ENCODE measurements at regions not wholly inside any gene's neighbourhood (a gene's known extent, or its start where the extent isn't known, plus 50 kb on each side); places are given as distances from the start of the nearest gene placed in this dataset.
"Not testable (repeated sequence)": the region's sequence is repeated elsewhere in the genome, so short reads cannot be mapped to it uniquely, and the experiment has no call there.

GRCh38 chr5:145585443-145586148, 249.5 kb downstream of the PRELID2 start:
- intact Hi-C loops (cut with micrococcal nuclease): no loop called here

DNA sequence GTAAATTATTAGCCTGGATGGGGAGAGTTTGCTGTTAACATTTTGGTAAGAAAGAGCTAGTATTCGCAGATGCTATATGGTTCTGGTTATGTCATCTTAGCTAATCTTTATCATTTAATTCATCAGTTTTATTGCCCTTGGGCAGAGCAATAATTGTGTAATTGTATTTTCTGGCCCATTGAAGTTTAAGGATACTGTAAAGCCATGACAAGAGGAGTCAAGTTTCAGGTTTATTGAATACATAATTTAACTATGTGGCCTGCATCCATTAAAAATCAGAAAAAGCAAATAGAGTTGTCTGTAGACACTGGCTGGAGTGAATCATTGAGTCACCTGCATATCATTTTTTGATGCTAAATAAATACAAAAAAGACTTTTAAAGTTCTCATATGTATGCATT, 255.8 kb downstream of the PRELID2 start:
- intact Hi-C loops (cut with micrococcal nuclease): no loop called here

DNA sequence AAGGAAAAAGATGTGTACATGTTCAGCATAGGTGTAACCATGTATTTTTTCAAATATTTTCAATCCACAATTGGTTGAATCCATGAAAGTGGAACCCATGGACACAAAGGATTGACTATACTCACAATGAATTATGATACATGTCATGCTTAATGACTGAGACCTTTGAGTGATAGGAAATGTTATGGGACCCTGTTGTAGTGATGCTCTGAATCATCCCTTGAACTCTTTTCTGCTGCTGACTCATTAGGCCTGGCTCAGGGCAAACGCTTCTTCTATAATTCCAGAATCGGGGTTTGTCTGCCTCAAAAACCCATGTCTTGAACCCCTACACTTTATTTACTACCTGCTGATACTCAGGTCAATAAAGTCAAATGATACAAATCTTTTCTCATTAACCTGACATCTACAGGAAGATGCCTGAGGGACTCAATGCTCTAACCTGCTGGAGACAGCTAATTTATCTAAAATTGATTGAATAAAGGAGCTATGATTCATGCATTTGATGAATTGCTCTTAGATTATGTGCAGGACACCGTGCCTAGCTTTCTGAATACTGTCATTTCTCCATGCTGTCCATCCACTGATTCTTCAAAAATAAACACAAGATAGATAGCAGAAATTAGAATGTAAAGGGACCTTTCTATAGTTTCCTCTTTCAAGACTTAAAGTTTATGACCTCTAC, 260.1 kb downstream of the PRELID2 start:
- intact Hi-C loops (cut with micrococcal nuclease): no loop called here

DNA sequence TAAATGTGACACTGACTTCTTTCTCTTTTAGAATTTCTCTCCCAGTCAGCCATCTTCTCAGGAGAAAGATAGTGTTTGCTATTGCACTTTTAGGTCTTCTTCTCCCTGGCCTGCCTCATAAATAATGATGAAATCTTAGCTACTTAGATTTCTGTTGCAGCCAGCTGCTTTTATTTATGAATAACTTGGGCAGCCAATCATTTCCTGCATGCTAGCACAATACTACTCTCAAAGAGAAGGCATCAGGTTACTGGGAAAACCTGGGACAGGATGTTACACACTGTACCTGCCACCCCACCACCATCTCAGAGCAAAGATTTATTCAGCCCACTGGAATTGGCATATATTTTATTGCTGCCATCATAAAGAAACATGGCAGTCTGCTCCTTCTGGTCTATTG, 266.6 kb downstream of the PRELID2 start:
- intact Hi-C loops (cut with micrococcal nuclease): no loop called here

- intact Hi-C loops (cut with micrococcal nuclease): no loop called here
Measured at GRCh38 chr5:145562931-145563330, 272.2 kb downstream of the PRELID2 start.

DNA sequence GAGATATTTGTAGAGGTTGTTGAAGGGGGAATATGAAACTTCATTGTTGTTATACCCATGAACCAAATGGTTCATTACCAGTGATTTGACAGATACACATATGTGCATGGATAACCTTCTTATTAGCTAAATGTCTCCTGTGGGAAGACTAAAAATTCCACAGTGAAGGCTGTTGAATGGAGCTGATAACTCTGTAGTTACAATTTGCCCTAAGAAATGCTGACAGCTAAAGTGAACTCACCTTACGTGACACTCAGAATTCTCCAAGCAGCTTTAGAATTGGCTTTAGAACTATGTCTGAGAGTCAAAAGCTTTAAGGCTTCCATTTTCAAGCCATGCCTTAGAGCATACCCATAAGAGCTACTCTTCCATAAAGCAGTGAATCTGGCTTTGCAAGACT, 276.9 kb downstream of the PRELID2 start:
- intact Hi-C loops (cut with micrococcal nuclease): no loop called here

GRCh38 chr5:145557345-145557744, 277.8 kb downstream of the PRELID2 start:
- intact Hi-C loops (cut with micrococcal nuclease): no loop called here

DNA sequence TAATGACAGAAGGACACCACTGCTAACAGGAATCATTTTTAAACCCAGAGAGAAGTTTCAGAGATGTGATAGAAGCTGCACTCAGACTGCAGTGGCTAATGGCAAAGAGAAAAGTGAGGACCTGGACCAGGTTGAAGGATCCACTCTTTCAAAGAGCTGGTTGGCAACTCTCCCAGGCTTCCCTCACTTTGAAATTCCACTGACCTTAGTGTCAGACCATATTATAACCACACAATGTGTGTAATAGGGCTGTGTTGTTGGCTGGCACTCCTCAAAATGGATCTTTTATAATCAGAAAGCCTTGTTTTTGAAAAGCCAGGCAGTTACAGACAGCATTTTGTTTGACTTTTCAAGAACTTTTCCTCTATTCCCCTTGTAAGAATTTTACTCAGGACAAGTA, 280.7 kb downstream of the PRELID2 start:
- intact Hi-C loops (cut with micrococcal nuclease): no loop called here

- intact Hi-C loops (cut with micrococcal nuclease): no loop called here
Measured at GRCh38 chr5:145553177-145553576, 282.0 kb downstream of the PRELID2 start.

GRCh38 chr5:145551714-145552113, 283.4 kb downstream of the PRELID2 start:
- intact Hi-C loops (cut with micrococcal nuclease): no loop called here

DNA sequence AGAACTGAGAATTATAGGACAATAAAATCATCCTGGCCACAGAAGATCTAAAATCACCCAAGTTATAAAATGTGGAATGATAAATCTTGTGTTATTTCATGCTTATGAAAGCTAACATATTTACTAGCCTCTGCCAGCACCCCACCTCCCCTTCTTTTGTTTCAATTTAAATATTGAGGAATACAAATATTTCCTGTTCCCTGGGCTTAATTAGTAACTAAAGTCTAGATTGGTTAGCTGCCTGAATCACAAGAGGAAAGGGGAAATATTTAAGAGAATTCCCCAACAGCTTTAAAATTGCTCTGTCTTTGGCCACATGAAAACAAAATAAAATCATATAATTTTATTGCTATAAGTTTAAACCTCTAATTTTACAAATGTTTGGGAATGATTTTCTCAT, 287.0 kb downstream of the PRELID2 start:
- intact Hi-C loops (cut with micrococcal nuclease): no loop called here

GRCh38 chr5:145544401-145544800, 290.7 kb downstream of the PRELID2 start:
- intact Hi-C loops (cut with micrococcal nuclease): no loop called here

- intact Hi-C loops (cut with micrococcal nuclease): no loop called here
Measured at GRCh38 chr5:145543968-145544367, 291.2 kb downstream of the PRELID2 start.

- intact Hi-C loops (cut with micrococcal nuclease): no loop called here
Measured at GRCh38 chr5:145540375-145540774, 294.8 kb downstream of the PRELID2 start.

DNA sequence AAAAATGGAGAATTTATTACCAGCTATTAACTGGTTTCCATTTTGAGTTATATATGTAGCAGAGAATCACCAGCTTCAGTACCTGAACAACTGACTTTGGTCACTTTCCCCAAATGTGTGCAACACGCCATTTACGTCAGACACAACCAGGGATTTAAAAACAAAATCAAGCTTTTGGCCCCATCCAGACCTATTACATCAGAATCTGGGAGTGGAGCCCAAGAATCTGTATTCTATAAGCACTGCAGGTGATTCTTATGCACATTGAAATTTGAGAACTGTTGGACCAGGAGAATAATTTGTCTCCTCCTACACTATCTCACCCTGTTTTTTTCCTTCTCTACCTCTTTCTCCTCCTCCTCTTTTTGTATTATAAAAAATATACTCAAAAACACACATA, 295.9 kb downstream of the PRELID2 start:
- intact Hi-C loops (cut with micrococcal nuclease): no loop called here

DNA sequence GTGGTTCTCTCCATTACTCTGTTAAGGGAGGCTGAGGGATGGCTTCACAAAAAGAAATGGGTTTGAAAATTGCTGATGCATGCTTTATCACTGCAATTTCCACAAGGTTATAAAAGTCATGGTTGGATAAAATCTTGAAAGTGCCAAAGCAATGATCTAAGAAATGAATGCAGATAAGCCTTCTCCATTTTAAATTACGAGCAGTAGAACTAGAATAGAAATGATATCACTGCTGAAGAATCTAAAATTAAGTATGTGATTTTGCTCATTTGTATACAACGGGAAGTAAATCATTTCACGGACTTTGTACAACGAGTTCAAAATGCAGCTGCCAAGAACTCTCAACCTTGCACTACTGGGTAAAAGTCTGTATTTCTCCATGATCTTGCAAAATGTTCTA, 299.0 kb downstream of the PRELID2 start:
- intact Hi-C loops (cut with micrococcal nuclease): no loop called here

DNA sequence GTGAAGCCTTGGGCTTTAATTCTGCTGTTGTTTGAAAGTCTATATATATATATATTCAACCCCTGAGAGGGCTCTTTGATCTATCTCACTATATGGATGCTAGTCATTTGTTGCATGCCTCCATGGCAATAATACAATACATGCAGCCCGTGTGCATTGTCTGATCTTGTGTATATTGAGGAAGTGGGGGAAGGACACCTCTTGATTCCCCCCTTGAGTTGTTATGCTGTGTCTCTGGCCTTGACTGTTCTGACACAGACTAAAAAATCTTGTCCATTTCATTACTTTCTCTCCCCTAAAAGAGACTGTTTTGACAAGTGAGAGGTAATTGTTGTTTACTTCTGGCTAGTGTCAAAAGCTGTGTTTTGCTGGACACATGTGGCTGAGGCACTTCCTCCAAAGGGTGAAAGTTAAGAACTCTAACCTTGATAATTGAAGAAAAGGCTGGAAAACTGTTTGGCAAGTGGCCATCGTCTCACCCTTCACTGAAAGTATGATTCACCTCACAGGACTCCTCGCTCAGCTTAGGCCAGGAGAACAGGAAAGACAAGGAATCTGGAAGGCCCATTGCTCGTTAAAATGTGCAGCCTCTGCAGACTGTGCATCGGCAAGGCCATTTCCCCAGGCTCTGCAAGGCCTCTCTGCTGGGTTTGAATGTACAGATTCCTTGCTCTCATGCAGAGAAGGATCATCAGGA, 304.0 kb downstream of the PRELID2 start:
- intact Hi-C loops (cut with micrococcal nuclease): no loop called here

DNA sequence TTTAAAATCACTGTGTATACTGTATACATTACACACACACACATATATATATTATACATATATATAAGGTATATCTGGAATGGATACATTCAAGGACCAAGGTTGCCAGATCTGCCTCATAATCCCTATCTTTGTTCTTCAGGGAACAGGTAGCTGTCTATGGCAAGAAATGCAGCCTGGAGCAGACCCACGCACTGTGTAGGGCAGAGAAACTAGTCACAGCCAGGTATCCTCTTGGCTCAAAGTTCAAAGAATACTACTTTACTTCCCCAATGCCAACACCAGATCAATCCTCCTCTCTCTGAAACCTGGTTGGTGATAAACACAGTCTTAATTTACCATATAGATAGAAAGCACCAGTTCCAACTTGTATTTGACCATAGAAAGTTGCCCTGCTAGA, 313.6 kb downstream of the PRELID2 start:
- intact Hi-C loops (cut with micrococcal nuclease): no loop called here

DNA sequence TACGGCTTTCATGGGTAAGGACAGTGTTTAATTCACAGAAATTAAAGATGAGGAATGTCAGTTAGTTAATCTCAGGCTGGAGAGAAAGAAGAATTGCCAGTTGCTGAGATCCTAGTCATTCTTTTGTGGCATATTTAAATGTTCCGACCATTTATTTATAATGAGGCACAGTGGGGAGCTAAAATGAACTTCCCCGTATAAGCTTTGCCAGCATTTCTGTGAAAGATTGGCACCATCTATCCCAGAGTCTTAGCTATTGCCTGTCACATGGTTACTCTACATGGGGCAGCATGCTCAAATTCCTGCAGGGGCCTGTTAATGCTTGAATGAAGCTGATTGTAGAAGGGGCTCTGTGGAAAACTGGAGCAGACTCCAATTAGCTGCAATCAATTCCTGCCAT, 314.1 kb downstream of the PRELID2 start:
- intact Hi-C loops (cut with micrococcal nuclease): no loop called here

DNA sequence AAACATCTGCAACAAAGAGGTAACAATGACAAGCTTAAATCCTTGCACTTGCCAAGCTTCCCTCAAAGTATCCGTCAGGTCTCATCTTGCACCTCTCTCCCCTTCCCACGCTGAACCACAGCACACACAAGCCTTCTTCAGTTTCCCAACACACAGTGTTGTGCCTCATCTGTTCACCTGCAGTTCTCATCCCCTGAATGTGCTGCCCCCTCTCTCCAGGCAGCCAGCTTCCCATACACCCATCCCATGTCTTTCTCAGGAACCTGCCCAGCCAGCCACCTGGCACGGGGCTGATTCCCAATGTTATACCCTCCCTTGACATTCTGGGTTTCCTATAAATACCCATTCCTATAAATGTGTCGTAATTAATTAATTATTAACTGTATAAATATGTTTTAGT, 314.8 kb downstream of the PRELID2 start:
- intact Hi-C loops (cut with micrococcal nuclease): no loop called here

GRCh38 chr5:145517588-145517987, 317.6 kb downstream of the PRELID2 start:
- intact Hi-C loops (cut with micrococcal nuclease): not testable (repeated sequence)

GRCh38 chr5:145511351-145511750, 323.8 kb downstream of the PRELID2 start:
- intact Hi-C loops (cut with micrococcal nuclease): no loop called here

GRCh38 chr5:145510769-145511168, 324.4 kb downstream of the PRELID2 start:
- intact Hi-C loops (cut with micrococcal nuclease): no loop called here
